Activated naive CD4-positive, alpha-beta T cell treated with anti-CD3 and anti-CD28 coated beads, Interleukin-2, amount 10 ng/mL, durations not matched to agents 7 days and 5 days (primary cell): ENCODE measurements at regions not wholly inside any gene's neighbourhood (a gene's known extent, or its start where the extent isn't known, plus 50 kb on each side); places are given as distances from the start of the nearest gene placed in this dataset.

ENCODE experiments used
- CTCF ChIA-PET: fragments of 350-600 bp; sonication (Branson Sonifier 250); formaldehyde crosslinking; loops from one replicate; lab custom pipeline; 2021; ENCODE audit warnings: antibody characterized with exemption; lab: Charles Lee
- DNase-seq: peaks from one replicate; pipeline ENCODE4 v3.0.0-alpha.2; 2020
- H3K27ac Mint-ChIP-seq: one replicate; pipeline ENCODE4 v1.8.0; 2021; ENCODE audit warnings: mild to moderate bottlenecking, moderate library complexity, mixed read lengths
- H3K27me3 Mint-ChIP-seq: one replicate; pipeline ENCODE4 v1.8.0; 2021; ENCODE audit warnings: mild to moderate bottlenecking, mixed read lengths
- H3K36me3 Mint-ChIP-seq: one replicate; pipeline ENCODE4 v1.8.0; 2021; ENCODE audit warnings: mixed read lengths
- H3K4me1 Mint-ChIP-seq: one replicate; pipeline ENCODE4 v1.8.0; 2021; ENCODE audit warnings: mixed read lengths
- H3K4me3 Mint-ChIP-seq: one replicate; pipeline ENCODE4 v1.8.0; 2021; ENCODE audit warnings: mild to moderate bottlenecking, moderate library complexity, mixed read lengths
- H3K9me3 Mint-ChIP-seq: one replicate; pipeline ENCODE4 v1.8.0; 2021; ENCODE audit warnings: mixed read lengths

GRCh38 chr1:172918478-172918877 is 132.3 kb downstream of the TNFSF18 start:
- no peak for DNase-seq
- Mint-ChIP-seq H3K4me1 (no peaks in the 10 kb centered on the region), H3K4me3 (no peak overlapping the region), H3K9me3 (peaks cover 5% of the 10 kb centered on the region), H3K36me3 (peaks cover 2% of the 10 kb centered on the region), H3K27me3 (peaks cover 3% of the 10 kb centered on the region), H3K27ac (no peak overlapping the region)
- CTCF ChIA-PET: interaction anchor here (0.6 kb wide), 1 partner anchor 80 kb away, joined by 4 read pairs; no protein-coding TSS in a partner anchor

DNA sequence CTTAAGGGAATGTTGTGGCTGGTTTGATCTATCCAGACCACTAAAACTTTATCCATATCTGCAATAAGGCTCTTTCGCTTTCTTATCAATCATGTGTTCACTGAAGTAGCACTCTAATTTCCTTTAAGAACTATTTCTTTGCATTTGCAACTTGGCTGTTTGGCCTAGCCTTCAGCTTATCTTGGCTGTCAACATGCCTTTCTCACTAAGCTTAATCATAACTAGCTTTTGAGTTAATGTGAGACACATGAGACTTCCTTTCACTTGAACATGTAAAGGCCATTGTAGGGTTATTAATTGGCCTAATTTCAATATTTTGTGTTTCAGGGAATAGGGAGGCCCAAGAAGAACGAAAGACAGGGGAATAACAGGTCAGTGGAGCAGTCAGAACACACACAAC is 124.7 kb downstream of the TNFSF18 start:
- Mint-ChIP-seq H3K27me3 (no peaks in the 10 kb centered on the region), H3K27ac (no peak overlapping the region), H3K36me3 (no peaks in the 10 kb centered on the region), H3K9me3 (no peaks in the 10 kb centered on the region), H3K4me3 (no peak overlapping the region), H3K4me1 (no peaks in the 10 kb centered on the region)
- CTCF ChIA-PET: no interaction called here
- no peak for DNase-seq

- Mint-ChIP-seq H3K27me3 (no peaks in the 10 kb centered on the region), H3K36me3 (no peaks in the 10 kb centered on the region), H3K9me3 (no peaks in the 10 kb centered on the region), H3K4me3 (no peak overlapping the region), H3K4me1 (peaks cover 5% of the 10 kb centered on the region), H3K27ac (no peak overlapping the region)
- CTCF ChIA-PET: no interaction called here
- DNase-seq: no peak
Measured at GRCh38 chr1:172928412-172928811, 122.3 kb downstream of the TNFSF18 start.

DNA sequence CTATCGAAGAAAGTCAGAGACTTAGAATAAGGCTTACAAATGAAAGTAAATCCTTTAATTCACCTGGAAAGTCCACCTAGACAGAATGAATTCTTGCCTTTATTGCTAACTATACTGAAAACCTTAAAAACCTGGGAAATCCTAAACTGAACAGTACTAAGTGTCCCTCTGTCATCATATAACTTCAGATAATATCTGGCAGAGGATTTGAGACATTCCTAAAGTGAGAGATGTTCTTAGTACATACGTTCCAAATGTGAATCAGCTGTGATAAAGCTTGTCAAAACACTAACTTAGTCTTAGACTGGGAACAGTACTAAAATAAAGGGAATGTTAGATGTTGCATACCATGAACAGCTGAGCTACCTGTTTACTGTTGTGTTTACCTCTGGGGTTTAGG is 121.7 kb downstream of the TNFSF18 start:
- Mint-ChIP-seq H3K36me3 (no peaks in the 10 kb centered on the region), H3K27me3 (no peaks in the 10 kb centered on the region), H3K4me3 (no peak overlapping the region), H3K4me1 (peaks cover 9% of the 10 kb centered on the region), H3K27ac (no peak overlapping the region), H3K9me3 (peaks cover 1% of the 10 kb centered on the region)
- CTCF ChIA-PET: no interaction called here
- DNase-seq: no peak

DNA sequence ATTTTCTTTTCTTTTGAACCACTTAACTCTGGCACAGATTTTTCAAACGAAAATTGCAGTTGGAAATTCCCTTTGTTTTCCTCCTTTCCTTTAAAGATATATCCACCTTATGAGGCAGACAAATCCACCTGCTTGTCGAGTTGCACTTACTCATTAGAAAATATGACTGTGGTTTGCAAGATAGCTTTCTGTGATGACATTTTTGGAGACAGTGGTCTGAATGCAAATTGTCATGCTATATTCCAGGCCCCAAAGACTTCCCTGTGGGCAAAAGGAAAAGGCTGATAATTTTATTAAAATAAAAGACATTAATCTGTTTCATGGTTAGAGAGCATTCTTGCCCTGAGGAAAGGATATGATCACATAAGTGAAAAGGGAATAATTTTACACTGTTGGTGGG is 120.6 kb downstream of the TNFSF18 start:
- Mint-ChIP-seq H3K36me3 (no peaks in the 10 kb centered on the region), H3K27me3 (no peaks in the 10 kb centered on the region), H3K4me3 (no peak overlapping the region), H3K9me3 (peaks cover 1% of the 10 kb centered on the region), H3K4me1 (peaks cover 12% of the 10 kb centered on the region), H3K27ac (no peak overlapping the region)
- DNase-seq: no peak
- CTCF ChIA-PET: no interaction called here

GRCh38 chr1:172931340-172931739 is 119.4 kb downstream of the TNFSF18 start:
- CTCF ChIA-PET: interaction anchor here (0.6 kb wide), 1 partner anchor 106 kb away, joined by 3 read pairs; no protein-coding TSS in a partner anchor
- Mint-ChIP-seq H3K27ac (no peak overlapping the region), H3K27me3 (no peaks in the 10 kb centered on the region), H3K9me3 (peaks cover 1% of the 10 kb centered on the region), H3K4me1 (peaks cover 12% of the 10 kb centered on the region), H3K36me3 (no peaks in the 10 kb centered on the region), H3K4me3 (no peak overlapping the region)
- no peak for DNase-seq

DNA sequence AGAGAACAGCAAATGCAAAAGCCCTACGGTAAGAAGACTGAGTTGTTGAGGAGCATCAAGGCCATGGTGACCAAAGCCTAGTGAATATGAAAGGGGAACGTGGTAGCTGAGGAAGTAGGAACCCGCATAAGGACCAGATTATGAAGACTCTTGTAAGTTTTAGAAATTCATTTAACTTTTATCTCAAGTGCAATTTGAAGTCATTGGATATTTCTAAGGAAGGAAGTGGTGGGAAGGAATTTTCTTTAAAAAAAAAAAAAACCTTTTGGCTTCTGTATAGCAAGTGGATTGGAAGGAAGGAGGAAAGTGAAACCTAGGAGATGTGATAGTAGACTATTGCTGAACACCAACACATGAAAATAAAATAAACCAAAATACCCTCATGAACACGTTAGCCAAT is 119.0 kb downstream of the TNFSF18 start:
- CTCF ChIA-PET: interaction anchor here (0.6 kb wide), 1 partner anchor 106 kb away, joined by 3 read pairs; no protein-coding TSS in a partner anchor
- no peak for DNase-seq
- Mint-ChIP-seq H3K4me1 (peaks cover 12% of the 10 kb centered on the region), H3K27ac (no peak overlapping the region), H3K4me3 (no peak overlapping the region), H3K36me3 (no peaks in the 10 kb centered on the region), H3K9me3 (peaks cover 1% of the 10 kb centered on the region), H3K27me3 (no peaks in the 10 kb centered on the region)

- H3K4me1 Mint-ChIP-seq: peaks cover 12% of the 10 kb centered on the region
- CTCF ChIA-PET: no interaction called here
- no peaks in the 10 kb centered on the region for H3K27me3 Mint-ChIP-seq
- no peak for DNase-seq
- H3K9me3 Mint-ChIP-seq: peaks cover 1% of the 10 kb centered on the region
- H3K27ac Mint-ChIP-seq: no peak overlapping the region
- H3K36me3 Mint-ChIP-seq: no peaks in the 10 kb centered on the region
- H3K4me3 Mint-ChIP-seq: no peak overlapping the region
Measured at GRCh38 chr1:172932981-172933380, 117.8 kb downstream of the TNFSF18 start.

- no peaks in the 10 kb centered on the region for H3K36me3 Mint-ChIP-seq
- no peak for DNase-seq
- CTCF ChIA-PET: no interaction called here
- no peak overlapping the region for H3K4me3 Mint-ChIP-seq
- H3K9me3 Mint-ChIP-seq: peaks cover 1% of the 10 kb centered on the region
- H3K27me3 Mint-ChIP-seq: peaks cover 3% of the 10 kb centered on the region
- H3K4me1 Mint-ChIP-seq: peaks cover 12% of the 10 kb centered on the region
- no peak overlapping the region for H3K27ac Mint-ChIP-seq
Measured at GRCh38 chr1:172934417-172934762, 116.4 kb downstream of the TNFSF18 start.

DNA sequence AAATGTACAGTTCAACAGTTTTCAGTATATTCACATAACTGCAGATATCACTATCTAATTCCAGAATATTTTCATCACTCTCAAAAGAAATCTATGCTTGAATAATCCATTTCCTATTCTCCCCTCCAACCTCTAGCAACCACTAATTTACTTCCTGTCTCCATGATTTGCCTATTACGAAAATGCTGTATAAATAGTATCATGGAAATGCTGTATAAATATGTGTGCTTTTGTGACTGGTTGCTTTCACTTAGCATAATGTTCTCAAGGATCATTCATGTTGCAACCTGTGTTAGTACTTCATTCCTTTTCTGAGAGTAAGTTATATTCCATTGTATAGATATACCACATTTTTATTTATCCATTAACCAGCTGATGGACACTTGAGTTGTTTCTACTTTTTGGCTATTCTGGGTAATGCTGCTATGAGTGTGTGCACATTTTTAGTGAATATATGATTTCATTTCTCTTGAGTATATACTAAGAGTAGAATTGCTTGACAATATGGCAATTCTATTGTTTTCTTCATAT is 115.6 kb downstream of the TNFSF18 start:
- DNase-seq: no peak
- Mint-ChIP-seq H3K4me3 (no peak overlapping the region), H3K9me3 (peaks cover 1% of the 10 kb centered on the region), H3K36me3 (no peaks in the 10 kb centered on the region), H3K27ac (no peak overlapping the region), H3K27me3 (peaks cover 4% of the 10 kb centered on the region), H3K4me1 (peaks cover 12% of the 10 kb centered on the region)
- CTCF ChIA-PET: no interaction called here

DNA sequence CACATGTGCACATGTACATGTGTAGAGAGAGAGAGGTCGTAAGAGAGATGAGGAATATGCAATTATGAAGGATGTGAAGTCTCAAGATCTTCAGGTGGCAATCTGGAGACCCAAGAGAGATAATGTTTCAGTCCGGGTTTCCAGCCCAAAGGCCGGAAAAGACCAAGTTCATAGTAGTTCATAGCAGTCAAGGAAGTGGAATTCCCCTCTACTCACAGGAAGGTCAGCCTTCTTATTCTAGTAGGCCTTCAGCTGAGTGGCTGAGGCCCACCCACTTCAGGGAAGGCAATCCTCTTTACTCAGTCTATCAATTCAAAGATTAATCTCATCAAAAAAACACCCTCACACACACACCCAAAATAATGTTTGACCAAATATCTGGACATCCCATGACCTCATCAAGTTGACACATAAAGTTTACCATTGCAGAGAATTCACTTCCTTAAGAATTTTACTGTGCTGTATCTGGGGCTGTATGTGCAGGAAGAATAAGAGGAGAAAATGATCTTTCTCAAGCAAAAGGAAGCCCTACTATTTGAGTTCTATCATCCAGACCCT is 114.6 kb downstream of the TNFSF18 start:
- no peak overlapping the region for H3K4me3 Mint-ChIP-seq
- H3K36me3 Mint-ChIP-seq: no peaks in the 10 kb centered on the region
- no peak for DNase-seq
- CTCF ChIA-PET: no interaction called here
- H3K27ac Mint-ChIP-seq: no peak overlapping the region
- peaks cover 12% of the 10 kb centered on the region for H3K4me1 Mint-ChIP-seq
- H3K27me3 Mint-ChIP-seq: peaks cover 4% of the 10 kb centered on the region
- peaks cover 1% of the 10 kb centered on the region for H3K9me3 Mint-ChIP-seq

GRCh38 chr1:172938681-172939080 is 112.1 kb downstream of the TNFSF18 start:
- Mint-ChIP-seq H3K4me3 (no peak overlapping the region), H3K36me3 (no peaks in the 10 kb centered on the region), H3K9me3 (peaks cover 7% of the 10 kb centered on the region), H3K4me1 (peaks cover 6% of the 10 kb centered on the region), H3K27ac (no peak overlapping the region), H3K27me3 (peaks cover 8% of the 10 kb centered on the region)
- no peak for DNase-seq
- CTCF ChIA-PET: no interaction called here

DNA sequence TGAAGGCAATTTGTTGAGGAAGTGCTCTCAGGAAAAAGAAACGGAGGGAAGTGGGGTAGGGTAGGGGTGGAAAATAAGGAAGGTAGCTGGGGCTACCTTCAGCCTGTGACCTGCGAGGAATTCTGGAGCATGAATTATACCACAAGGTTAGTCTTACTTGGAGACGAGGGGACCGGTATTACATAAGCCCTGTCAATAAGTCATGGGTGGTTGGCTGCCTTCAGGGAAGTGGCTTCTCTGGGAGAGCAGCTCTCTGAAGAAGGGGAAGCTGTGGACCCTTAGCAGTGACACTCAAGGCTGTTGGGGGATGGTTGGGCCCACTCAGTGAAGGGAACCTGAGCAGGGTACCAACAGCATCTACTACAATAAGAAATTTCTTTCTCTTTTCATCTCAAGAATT is 111.3 kb downstream of the TNFSF18 start:
- no peak for DNase-seq
- Mint-ChIP-seq H3K4me3 (no peak overlapping the region), H3K36me3 (no peaks in the 10 kb centered on the region), H3K27ac (no peak overlapping the region), H3K9me3 (peaks cover 6% of the 10 kb centered on the region), H3K4me1 (no peaks in the 10 kb centered on the region), H3K27me3 (peaks cover 8% of the 10 kb centered on the region)
- CTCF ChIA-PET: no interaction called here

GRCh38 chr1:172940174-172940855 is 110.4 kb downstream of the TNFSF18 start:
- Mint-ChIP-seq H3K9me3 (peaks cover 6% of the 10 kb centered on the region), H3K27ac (no peak overlapping the region), H3K27me3 (peaks cover 8% of the 10 kb centered on the region), H3K36me3 (no peaks in the 10 kb centered on the region), H3K4me1 (no peaks in the 10 kb centered on the region), H3K4me3 (no peak overlapping the region)
- CTCF ChIA-PET: no interaction called here
- no peak for DNase-seq

GRCh38 chr1:172941471-172941870 is 109.3 kb downstream of the TNFSF18 start:
- Mint-ChIP-seq H3K27me3 (peaks cover 8% of the 10 kb centered on the region), H3K27ac (no peak overlapping the region), H3K4me1 (no peaks in the 10 kb centered on the region), H3K36me3 (no peaks in the 10 kb centered on the region), H3K4me3 (no peak overlapping the region), H3K9me3 (peaks cover 6% of the 10 kb centered on the region)
- CTCF ChIA-PET: no interaction called here
- DNase-seq: no peak
